ENCODE measurements at regions not wholly inside any gene's neighbourhood (a gene's known extent, or its start where the extent isn't known, plus 50 kb on each side); places are given as distances from the start of the nearest gene placed in this dataset.

- DNase-seq (ENCODE audit: low read depth in 2 of 3, low spot score in 1 of 3) = no peak
Measured at GRCh38 chr11:15800111-15800800, 556.1 kb downstream of the SOX6 start.

GRCh38 chr11:15801126-15801525, 555.2 kb downstream of the SOX6 start:
- no peak for DNase-seq (ENCODE audit: low read depth in 2 of 3, low spot score in 1 of 3)

GRCh38 chr11:15801616-15802015, 554.7 kb downstream of the SOX6 start:
- DNase-seq (ENCODE audit: low read depth in 2 of 3, low spot score in 1 of 3) = no peak

GRCh38 chr11:15805726-15806125, 550.6 kb downstream of the SOX6 start:
- DNase-seq (ENCODE audit: low read depth in 2 of 3, low spot score in 1 of 3) = no peak

- no peak for DNase-seq (ENCODE audit: low read depth in 2 of 3, low spot score in 1 of 3)
Measured at GRCh38 chr11:15806217-15806616, 550.1 kb downstream of the SOX6 start.

- no peak for DNase-seq (ENCODE audit: low read depth in 2 of 3, low spot score in 1 of 3)
Measured at GRCh38 chr11:15807827-15808226, 548.5 kb downstream of the SOX6 start.

GRCh38 chr11:15810082-15810481, 546.3 kb downstream of the SOX6 start:
- no peak for DNase-seq (ENCODE audit: low read depth in 2 of 3, low spot score in 1 of 3)

- no peak for DNase-seq (ENCODE audit: low read depth in 2 of 3, low spot score in 1 of 3)
Measured at GRCh38 chr11:15810525-15810924, 545.8 kb downstream of the SOX6 start.

GRCh38 chr11:15815246-15816195, 540.8 kb downstream of the SOX6 start:
- DNase-seq (ENCODE audit: low read depth in 2 of 3, low spot score in 1 of 3) = no peak

GRCh38 chr11:15816260-15816871, 540.0 kb downstream of the SOX6 start:
- no peak for DNase-seq (ENCODE audit: low read depth in 2 of 3, low spot score in 1 of 3)

- DNase-seq (ENCODE audit: low read depth in 2 of 3, low spot score in 1 of 3) = no peak
Measured at GRCh38 chr11:15817001-15817400, 539.3 kb downstream of the SOX6 start.

- no peak for DNase-seq (ENCODE audit: low read depth in 2 of 3, low spot score in 1 of 3)
Measured at GRCh38 chr11:15818132-15818842, 538.1 kb downstream of the SOX6 start.

- DNase-seq (ENCODE audit: low read depth in 2 of 3, low spot score in 1 of 3) = peak in 2 of 3 donors; percentile 27 to 37
Measured at GRCh38 chr11:15819679-15820286, 536.6 kb downstream of the SOX6 start.

- DNase-seq (ENCODE audit: low read depth in 2 of 3, low spot score in 1 of 3) = no peak
Measured at GRCh38 chr11:15821451-15821850, 534.9 kb downstream of the SOX6 start.

GRCh38 chr11:15824060-15824459, 532.3 kb downstream of the SOX6 start:
- no peak for DNase-seq (ENCODE audit: low read depth in 2 of 3, low spot score in 1 of 3)

- DNase-seq (ENCODE audit: low read depth in 2 of 3, low spot score in 1 of 3) = no peak
Measured at GRCh38 chr11:15825976-15826650, 530.2 kb downstream of the SOX6 start.

- peak in 2 of 3 donors; percentile 8 to 10 for DNase-seq (ENCODE audit: low read depth in 2 of 3, low spot score in 1 of 3)
Measured at GRCh38 chr11:15826826-15827225, 529.5 kb downstream of the SOX6 start.

GRCh38 chr11:15828215-15828853, 528.0 kb downstream of the SOX6 start:
- no peak for DNase-seq (ENCODE audit: low read depth in 2 of 3, low spot score in 1 of 3)

GRCh38 chr11:15829312-15829711, 527.0 kb downstream of the SOX6 start:
- DNase-seq (ENCODE audit: low read depth in 2 of 3, low spot score in 1 of 3) = no peak
